Naive thymus-derived CD4-positive, alpha-beta T cell (primary cell): ENCODE measurements at regions not wholly inside any gene's neighbourhood (a gene's known extent, or its start where the extent isn't known, plus 50 kb on each side); places are given as distances from the start of the nearest gene placed in this dataset.

Source experiments
- ATAC-seq: fragments of 150-1000 bp; cut with Tn5 transposase; 2 replicates; pipeline ENCODE4 v1.10.0; 2021; ENCODE audit warnings: mild to moderate bottlenecking, moderate library complexity
- CTCF ChIA-PET: fragments of 350-600 bp; sonication (Branson Sonifier 250); formaldehyde crosslinking; loops from one replicate; lab custom pipeline; 2021; ENCODE audit warnings: antibody characterized with exemption; lab: Charles Lee
- POLR2A ChIA-PET: fragments of 350-600 bp; sonication (Branson Sonifier 250); formaldehyde crosslinking; loops from one replicate; lab custom pipeline; 2021; ENCODE audit warnings: antibody characterized with exemption, inconsistent platforms; lab: Charles Lee
- DNase-seq, 9 donors: peaks; one replicate each; pipeline versions ENCODE4 v3.0.0 to v3.0.0-alpha.2; 2020 to 2022; ENCODE audit warnings: mixed read lengths in 1 of 9
- H3K27ac ChIP-seq: one replicate; pipeline ENCODE4 v1.7.0; 2013; ENCODE audit warnings: mild to moderate bottlenecking, low read depth, low read length, moderate library complexity
- H3K27me3 ChIP-seq, 2 donors: one replicate each; pipeline ENCODE4 v1.7.0; 2013; ENCODE audit warnings: low read length in 2 of 2, mild to moderate bottlenecking in 2 of 2, moderate library complexity in 2 of 2; ENCODE audit not compliant: control insufficient read depth in 2 of 2, insufficient read depth in 2 of 2
- H3K36me3 ChIP-seq, 3 experiments: 1 replicate in 2 of 3; 2 replicates in 1 of 3; pipeline ENCODE4 v1.7.0; 2013; ENCODE audit warnings: low read length in 3 of 3, mild to moderate bottlenecking in 3 of 3, moderate library complexity in 1 of 3; ENCODE audit not compliant: insufficient read depth in 3 of 3, control insufficient read depth in 2 of 3
- H3K4me1 ChIP-seq, 2 donors: one replicate each; pipeline ENCODE4 v1.7.0; 2013; ENCODE audit warnings: low read length in 2 of 2, mild to moderate bottlenecking in 2 of 2, moderate library complexity in 1 of 2; ENCODE audit not compliant: control insufficient read depth in 2 of 2, insufficient read depth in 2 of 2
- H3K4me3 ChIP-seq: 2 replicates; pipeline ENCODE4 v1.7.0; 2013; ENCODE audit warnings: mild to moderate bottlenecking, low read length
- H3K9me3 ChIP-seq, 3 experiments: 1 replicate in 2 of 3; 2 replicates in 1 of 3; pipeline ENCODE4 v1.7.0; 2013; ENCODE audit warnings: low read length in 3 of 3; ENCODE audit not compliant: control insufficient read depth in 2 of 3
- H3K27ac Mint-ChIP-seq, 9 donors: one replicate each; pipeline ENCODE4 v1.8.0; 2020 to 2022; ENCODE audit warnings: mixed read lengths in 9 of 9, mild to moderate bottlenecking in 8 of 9, moderate library complexity in 5 of 9, inconsistent platforms in 2 of 9
- H3K27me3 Mint-ChIP-seq, 5 donors: one replicate each; pipeline ENCODE4 v1.8.0; 2021 to 2022; ENCODE audit warnings: mixed read lengths in 5 of 5, mild to moderate bottlenecking in 1 of 5
- H3K36me3 Mint-ChIP-seq, 5 donors: one replicate each; pipeline ENCODE4 v1.8.0; 2020 to 2022; ENCODE audit warnings: mixed read lengths in 5 of 5, mild to moderate bottlenecking in 3 of 5, inconsistent platforms in 1 of 5
- H3K4me1 Mint-ChIP-seq, 7 donors: one replicate each; pipeline ENCODE4 v1.8.0; 2020 to 2022; ENCODE audit warnings: mixed read lengths in 7 of 7, mild to moderate bottlenecking in 3 of 7, inconsistent platforms in 1 of 7
- H3K4me3 Mint-ChIP-seq, 10 donors: one replicate each; pipeline ENCODE4 v1.8.0; 2020 to 2022; ENCODE audit warnings: mild to moderate bottlenecking in 10 of 10, mixed read lengths in 10 of 10, moderate library complexity in 6 of 10, inconsistent platforms in 2 of 10
- H3K9me3 Mint-ChIP-seq, 11 donors: one replicate each; pipeline ENCODE4 v1.8.0; 2020 to 2022; ENCODE audit warnings: mixed read lengths in 11 of 11, mild to moderate bottlenecking in 4 of 11, inconsistent platforms in 1 of 11, moderate library complexity in 1 of 11
- intact Hi-C, 2 donors: fragments of 100-400 bp; cut with micrococcal nuclease; formaldehyde crosslinking; loops; one replicate each; pipeline ENCODE4 v1.15.1; 2023

GRCh38 chr20:22402550-22402949 is 181.8 kb downstream of the FOXA2 start:
- Mint-ChIP-seq H3K4me1 (peaks cover 0 to 22% (median 3%) of the 10 kb centered on the region in 7 donors), H3K27ac (no peak overlapping the region), H3K4me3 (peak overlapping the region in 3 of 10 donors; percentile 3 to 59 (median 18)), H3K36me3 (no peaks in the 10 kb centered on the region), H3K9me3 (peaks cover 0 to 8% (median 1%) of the 10 kb centered on the region in 11 donors), H3K27me3 (peaks cover 5 to 25% (median 9%) of the 10 kb centered on the region in 5 donors)
- ChIA-PET CTCF (no interaction called here), POLR2A (no interaction called here)
- no peaks in the 10 kb centered on the region for H3K4me1 ChIP-seq
- no peaks in the 10 kb centered on the region for H3K9me3 ChIP-seq
- H3K27me3 ChIP-seq, result no peaks in the 10 kb centered on the region
- no peak overlapping the region for H3K4me3 ChIP-seq
- DNase-seq (no peak), ATAC-seq (no peak)
- intact Hi-C loops, result no loop called here
- H3K27ac ChIP-seq, result no peak overlapping the region
- no peaks in the 10 kb centered on the region for H3K36me3 ChIP-seq

- H3K27me3 ChIP-seq, result no peaks in the 10 kb centered on the region
- peaks cover 0 to 5% (median 0%) of the 10 kb centered on the region in 11 donors for H3K9me3 Mint-ChIP-seq
- ChIA-PET CTCF (no interaction called here), POLR2A (no interaction called here)
- ATAC-seq (no peak), DNase-seq (no peak)
- H3K4me3 Mint-ChIP-seq, result no peak overlapping the region
- no peaks in the 10 kb centered on the region for H3K36me3 ChIP-seq
- H3K36me3 Mint-ChIP-seq, result no peaks in the 10 kb centered on the region
- no peaks in the 10 kb centered on the region for H3K9me3 ChIP-seq
- intact Hi-C loops, result no loop called here
- H3K4me1 Mint-ChIP-seq, result peaks cover 0 to 14% (median 3%) of the 10 kb centered on the region in 7 donors
- no peaks in the 10 kb centered on the region for H3K4me1 ChIP-seq
- no peak overlapping the region for H3K27ac ChIP-seq
- no peak overlapping the region for H3K4me3 ChIP-seq
- H3K27me3 Mint-ChIP-seq, result peaks cover 5 to 21% (median 9%) of the 10 kb centered on the region in 5 donors
- no peak overlapping the region for H3K27ac Mint-ChIP-seq
Observed at GRCh38 chr20:22400440-22400839, 183.9 kb downstream of the FOXA2 start.

- no peaks in the 10 kb centered on the region for H3K36me3 Mint-ChIP-seq
- no peak for ATAC-seq
- ChIA-PET POLR2A (no interaction called here), CTCF (no interaction called here)
- intact Hi-C loops, result no loop called here
- H3K27me3 Mint-ChIP-seq, result no peaks in the 10 kb centered on the region
- no peak for DNase-seq
- no peak overlapping the region for H3K27ac Mint-ChIP-seq
- peaks cover 0 to 5% (median 2%) of the 10 kb centered on the region in 11 donors for H3K9me3 Mint-ChIP-seq
- Histone ChIP-seq H3K36me3 (no peaks in the 10 kb centered on the region), H3K27me3 (no peaks in the 10 kb centered on the region), H3K4me1 (no peaks in the 10 kb centered on the region), H3K9me3 (no peaks in the 10 kb centered on the region), H3K27ac (no peak overlapping the region), H3K4me3 (no peak overlapping the region)
- H3K4me3 Mint-ChIP-seq, result no peak overlapping the region
- H3K4me1 Mint-ChIP-seq, result no peaks in the 10 kb centered on the region
Observed at GRCh38 chr20:22394583-22394982, 189.8 kb downstream of the FOXA2 start.

GRCh38 chr20:22390543-22390903 is 193.8 kb downstream of the FOXA2 start:
- Histone ChIP-seq H3K27ac (no peak overlapping the region), H3K27me3 (no peaks in the 10 kb centered on the region), H3K9me3 (no peaks in the 10 kb centered on the region), H3K36me3 (no peaks in the 10 kb centered on the region), H3K4me3 (no peak overlapping the region), H3K4me1 (no peaks in the 10 kb centered on the region)
- H3K36me3 Mint-ChIP-seq, result no peaks in the 10 kb centered on the region
- no peak overlapping the region for H3K27ac Mint-ChIP-seq
- ATAC-seq, result no peak
- no peaks in the 10 kb centered on the region for H3K4me1 Mint-ChIP-seq
- no peak for DNase-seq
- H3K9me3 Mint-ChIP-seq, result peaks cover 0 to 4% (median 0%) of the 10 kb centered on the region in 11 donors
- ChIA-PET CTCF (no interaction called here), POLR2A (no interaction called here)
- intact Hi-C loops, result no loop called here
- H3K27me3 Mint-ChIP-seq, result peaks cover 0 to 1% (median 0%) of the 10 kb centered on the region in 5 donors
- H3K4me3 Mint-ChIP-seq, result no peak overlapping the region

GRCh38 chr20:22389836-22390542 is 194.4 kb downstream of the FOXA2 start:
- Mint-ChIP-seq H3K9me3 (peaks cover 0 to 4% (median 0%) of the 10 kb centered on the region in 11 donors), H3K27ac (no peak overlapping the region), H3K4me1 (no peaks in the 10 kb centered on the region), H3K36me3 (no peaks in the 10 kb centered on the region), H3K4me3 (no peak overlapping the region), H3K27me3 (peaks cover 0 to 5% (median 0%) of the 10 kb centered on the region in 5 donors)
- intact Hi-C loops, result no loop called here
- H3K36me3 ChIP-seq, result no peaks in the 10 kb centered on the region
- ATAC-seq (no peak), DNase-seq (no peak)
- H3K9me3 ChIP-seq, result no peaks in the 10 kb centered on the region
- POLR2A ChIA-PET, result no interaction called here
- CTCF ChIA-PET, result no interaction called here
- no peaks in the 10 kb centered on the region for H3K27me3 ChIP-seq
- no peaks in the 10 kb centered on the region for H3K4me1 ChIP-seq
- no peak overlapping the region for H3K27ac ChIP-seq
- no peak overlapping the region for H3K4me3 ChIP-seq

DNA sequence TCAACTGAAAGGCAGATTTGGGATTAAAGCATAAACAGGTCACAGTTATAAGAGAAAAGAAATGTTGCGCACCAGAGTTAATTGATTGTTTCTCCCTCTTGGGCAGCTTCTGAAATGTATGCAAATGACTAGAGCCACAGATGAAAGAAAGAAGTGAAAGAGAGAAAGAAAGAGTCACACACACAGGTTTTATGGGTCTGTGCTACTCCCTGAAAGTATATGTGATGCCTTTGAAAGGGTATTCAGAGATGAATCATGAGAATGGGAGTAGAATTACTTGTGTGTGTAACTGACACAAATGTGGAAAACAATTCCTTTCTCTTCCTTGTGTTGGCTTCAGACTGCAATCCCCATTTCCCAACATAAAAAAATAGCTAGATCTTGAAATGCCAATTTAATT is 196.9 kb downstream of the FOXA2 start:
- peaks cover 0 to 4% (median 0%) of the 10 kb centered on the region in 11 donors for H3K9me3 Mint-ChIP-seq
- Histone ChIP-seq H3K27me3 (no peaks in the 10 kb centered on the region), H3K4me1 (no peaks in the 10 kb centered on the region), H3K9me3 (no peaks in the 10 kb centered on the region), H3K4me3 (no peak overlapping the region), H3K27ac (no peak overlapping the region), H3K36me3 (no peaks in the 10 kb centered on the region)
- H3K36me3 Mint-ChIP-seq, result no peaks in the 10 kb centered on the region
- DNase-seq (no peak), ATAC-seq (no peak)
- intact Hi-C loops, result no loop called here
- H3K4me3 Mint-ChIP-seq, result no peak overlapping the region
- H3K27ac Mint-ChIP-seq, result no peak overlapping the region
- CTCF ChIA-PET, result no interaction called here
- no peaks in the 10 kb centered on the region for H3K4me1 Mint-ChIP-seq
- H3K27me3 Mint-ChIP-seq, result peaks cover 0 to 5% (median 0%) of the 10 kb centered on the region in 5 donors
- POLR2A ChIA-PET, result no interaction called here

DNA sequence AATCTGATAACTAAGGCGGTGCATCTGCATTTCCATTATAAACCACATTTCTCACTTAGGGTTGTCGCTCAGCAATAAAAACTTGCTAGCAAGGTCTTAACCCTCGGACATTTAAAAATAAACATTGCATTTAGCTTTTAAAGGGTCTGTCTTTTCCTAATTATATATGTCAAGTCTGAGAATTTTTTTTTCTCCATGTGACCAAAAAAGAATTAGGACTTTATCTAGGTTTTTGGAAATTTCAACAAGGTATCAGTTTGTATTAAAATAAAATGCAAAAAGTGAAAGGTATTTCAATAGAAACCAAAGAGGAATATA is 198.1 kb downstream of the FOXA2 start:
- CTCF ChIA-PET, result no interaction called here
- no peaks in the 10 kb centered on the region for H3K27me3 ChIP-seq
- H3K27ac ChIP-seq, result no peak overlapping the region
- H3K4me1 Mint-ChIP-seq, result no peaks in the 10 kb centered on the region
- no peaks in the 10 kb centered on the region for H3K36me3 Mint-ChIP-seq
- DNase-seq (no peak), ATAC-seq (no peak)
- H3K36me3 ChIP-seq, result no peaks in the 10 kb centered on the region
- no peak overlapping the region for H3K27ac Mint-ChIP-seq
- H3K9me3 ChIP-seq, result no peaks in the 10 kb centered on the region
- peaks cover 0 to 5% (median 0%) of the 10 kb centered on the region in 5 donors for H3K27me3 Mint-ChIP-seq
- intact Hi-C loops, result no loop called here
- POLR2A ChIA-PET, result no interaction called here
- peaks cover 0 to 4% (median 0%) of the 10 kb centered on the region in 11 donors for H3K9me3 Mint-ChIP-seq
- no peak overlapping the region for H3K4me3 ChIP-seq
- no peaks in the 10 kb centered on the region for H3K4me1 ChIP-seq
- no peak overlapping the region for H3K4me3 Mint-ChIP-seq
